K562 (cell line): ENCODE measurements at regions not wholly inside any gene's neighbourhood (a gene's known extent, or its start where the extent isn't known, plus 50 kb on each side); places are given as distances from the start of the nearest gene placed in this dataset.

Experiments used
- ATAC-seq: fragments of 200-7000 bp; cut with Tn5 transposase; 3 replicates; pipeline ENCODE4 v1.9.1; 2020; ENCODE audit warnings: moderate library complexity
- BruUV-seq: library from RNA; stranded (reverse); fragments of 400-500 nt; replicated peaks from 2 replicates; lab custom pipeline; 2021; lab: Mats Ljungman, UMichigan
- CTCF ChIA-PET: fragments of 300-600 bp; formaldehyde crosslinking; extraction: SDS; loops from one replicate; lab custom pipeline; 2021; ENCODE audit warnings: low intra/inter-chr PET ratio; lab: Yijun Ruan, JAX
- POLR2A ChIA-PET: fragments of 300-600, 350-650 bp; sonication (Branson Sonifier 250); formaldehyde crosslinking; extraction: SDS; loops from one replicate; lab custom pipeline; 2021; ENCODE audit warnings: antibody characterized with exemption, inconsistent platforms; lab: Yijun Ruan, JAX
- DNase-seq, 4 experiments: peaks; one replicate each; pipeline versions ENCODE4 v3.0.0 to v3.0.0-alpha.2; 2011 to 2018; ENCODE audit warnings: low spot score in 3 of 4, mixed read lengths in 3 of 4; ENCODE audit errors: extremely low read depth in 1 of 4
- FAIRE-seq: peaks from 2 replicates; lab custom pipeline; 2011; peaks lifted over from hg19 to GRCh38; lab: Jason Lieb, UNC
- H2AFZ ChIP-seq: 2 replicates; pipeline ENCODE4 v1.6.0; 2011; ENCODE audit warnings: low read depth, low read length, control low read depth, inconsistent platforms
- H3K27ac ChIP-seq: fragments of 200-600 bp; 3 replicates; pipeline ENCODE4 v1.8.0; 2011; ENCODE audit warnings: low read depth, mild to moderate bottlenecking, control low read depth, inconsistent platforms, low read length, moderate library complexity, mixed read lengths; ENCODE audit errors: extremely low read depth
- H3K27me3 ChIP-seq, 2 experiments: fragments of 300-600 bp in 1 of 2; 2 replicates in 1 of 2; 3 replicates in 1 of 2; pipeline versions ENCODE4 v1.6.0 to v1.8.0; 2011; ENCODE audit warnings: inconsistent platforms in 2 of 2, low read length in 2 of 2, mild to moderate bottlenecking in 1 of 2, mixed read lengths in 1 of 2, moderate library complexity in 1 of 2; ENCODE audit not compliant: control insufficient read depth in 2 of 2, insufficient read depth in 2 of 2
- H3K36me3 ChIP-seq: fragments of 300-600 bp; 3 replicates; pipeline ENCODE4 v1.8.0; 2011; ENCODE audit warnings: mild to moderate bottlenecking, low read length, inconsistent platforms; ENCODE audit not compliant: control insufficient read depth, insufficient read depth
- H3K4me1 ChIP-seq, 2 experiments: fragments of 200-600 bp in 1 of 2; replicated peaks in 1 of 2; 2 replicates in 1 of 2; 3 replicates in 1 of 2; pipeline versions ENCODE4 v1.5.1 to v1.8.0; 2011; ENCODE audit warnings: inconsistent platforms in 2 of 2, low read length in 2 of 2, mild to moderate bottlenecking in 1 of 2, mixed read lengths in 1 of 2, moderate library complexity in 1 of 2; ENCODE audit not compliant: control insufficient read depth in 2 of 2, insufficient read depth in 2 of 2
- H3K4me2 ChIP-seq: 2 replicates; pipeline ENCODE4 v1.6.1; 2011; ENCODE audit warnings: low read length, control low read depth, inconsistent platforms, mixed read lengths; ENCODE audit not compliant: insufficient read depth
- H3K4me3 ChIP-seq: fragments of 200-600 bp; sonication (generic), shearing (Covaris generic); 2 replicates; pipeline ENCODE4 v1.5.1; 2016; ENCODE audit warnings: control low read depth, inconsistent platforms
- H3K79me2 ChIP-seq: fragments of 200-600 bp; 3 replicates; pipeline ENCODE4 v1.8.0; 2011; ENCODE audit warnings: low read length, inconsistent platforms; ENCODE audit not compliant: control insufficient read depth, insufficient read depth
- H3K9ac ChIP-seq, 2 experiments: 2 replicates each; pipeline versions ENCODE4 v1.6.0 to v1.6.1; 2011; ENCODE audit warnings: low read depth in 2 of 2, low read length in 2 of 2, control low read depth in 1 of 2, inconsistent platforms in 1 of 2, mild to moderate bottlenecking in 1 of 2, mixed read lengths in 1 of 2; ENCODE audit not compliant: insufficient read depth in 1 of 2
- H3K9me1 ChIP-seq: one replicate; pipeline ENCODE4 v1.6.0; 2011; ENCODE audit warnings: inconsistent platforms, mild to moderate bottlenecking, low read length, moderate library complexity; ENCODE audit not compliant: control insufficient read depth, insufficient read depth
- H3K9me3 ChIP-seq: replicated peaks from 2 replicates; pipeline ENCODE4 v1.5.1; 2011; ENCODE audit warnings: low read depth, low read length, inconsistent platforms; ENCODE audit not compliant: control insufficient read depth, insufficient read depth
- H4K20me1 ChIP-seq: replicated peaks from 2 replicates; pipeline ENCODE4 v1.6.1; 2011; ENCODE audit warnings: low read length, inconsistent platforms, mixed read lengths; ENCODE audit not compliant: control insufficient read depth, insufficient read depth
- RBM25 ChIP-seq: fragments of 200-400 bp; formaldehyde crosslinking; IDR thresholded peaks from 2 replicates; pipeline ENCODE4 v1.6.1; 2018; ENCODE audit warnings: low read length, low read depth, moderate library complexity; ENCODE audit not compliant: severe bottlenecking
- SFPQ ChIP-seq: fragments of 200-400 bp; formaldehyde crosslinking; IDR thresholded peaks from 2 replicates; pipeline ENCODE4 v1.6.1; 2017; ENCODE audit warnings: mild to moderate bottlenecking, low read depth, low read length, moderate library complexity
- TRIM25 ChIP-seq: fragments of 450-650 bp; IDR thresholded peaks from 2 replicates; pipeline ENCODE4 v1.7.0; 2016; ENCODE audit warnings: borderline replicate concordance
- ZNF146 ChIP-seq: IDR thresholded peaks from one replicate; pipeline ENCODE4 v1.6.1; 2018; ENCODE audit warnings: missing compliant biosample characterization; ENCODE audit not compliant: unreplicated experiment
- WGBS: fragments of 100-300 bp; shearing (Covaris generic); methylation state at CpG from one replicate; pipeline ENCODE4 v1.1.6; 2016; ENCODE audit warnings: low coverage, mixed read lengths; ENCODE audit not compliant: insufficient coverage; ENCODE audit errors: missing lambda C conversion rate; 5-methylcytosine and 5-hydroxymethylcytosine counted together
- in situ Hi-C: fragments of 300-500 bp; cut with MboI; formaldehyde crosslinking; loops from 4 replicates; pipeline ENCODE4 v1.15.0; 2018; ENCODE audit warnings: inconsistent platforms, mixed read lengths
- intact Hi-C: fragments of 100-400 bp; cut with micrococcal nuclease; formaldehyde crosslinking; loops from 2 replicates; pipeline ENCODE4 v1.14.2; 2022

- peaks cover 18% of the 10 kb centered on the region in 2 experiments for H3K4me1 ChIP-seq
- H3K27ac ChIP-seq = no peak overlapping the region
- H4K20me1 ChIP-seq = no peaks in the 10 kb centered on the region; the same call in none of the 2 replicates
- in situ Hi-C loops (no loop called here), intact Hi-C loops (no loop called here)
- H3K9me1 ChIP-seq = no peaks in the 10 kb centered on the region
- no peak for DNase-seq
- no peaks in the 10 kb centered on the region for H3K9me3 ChIP-seq
- H3K9ac ChIP-seq = no peak overlapping the region
- no peak overlapping the region for H3K4me2 ChIP-seq
- no peak overlapping the region for H3K4me3 ChIP-seq
- POLR2A ChIA-PET = interaction anchor here (0.9 kb wide), 1 partner anchor 14 kb away, joined by 3 read pairs; no protein-coding TSS in a partner anchor
- no peak for ATAC-seq
- TF ChIP-seq ZNF146 (CRISPR knock-in tag) (peak; percentile 79), TRIM25 (no peak), RBM25 (peak; percentile 66), SFPQ (no peak)
- no peak for FAIRE-seq
- H2AFZ ChIP-seq = no peak overlapping the region
- CTCF ChIA-PET = no interaction called here
- H3K27me3 ChIP-seq = peaks cover 17 to 40% of the 10 kb centered on the region in 2 experiments; a peak in 4 of 5 replicates
- H3K36me3 ChIP-seq = no peaks in the 10 kb centered on the region
- no peaks in the 10 kb centered on the region for H3K79me2 ChIP-seq
- 0% methylated on average over 1 of the region's 1 CpG for WGBS
- BruUV-seq = no TSS peak
These were observed 209.2 kb upstream of the LHX5 start for GRCh38 chr12:113680868-113681267.
